K562 (cell line): ENCODE measurements at regions not wholly inside any gene's neighbourhood (a gene's known extent, or its start where the extent isn't known, plus 50 kb on each side); places are given as distances from the start of the nearest gene placed in this dataset.

Source experiments
- BRCA1 ChIP-seq, 2 experiments: fragments of 450-650 bp in 1 of 2; sonication (generic) in 1 of 2; formaldehyde crosslinking in 1 of 2; IDR thresholded peaks; 2 replicates each; pipeline versions ENCODE4 v1.5.0 to v1.6.1; 2017 to 2020; ENCODE audit warnings: mild to moderate bottlenecking in 1 of 2, missing genetic modification reagents in 1 of 2
- CBX1 ChIP-seq: sonication (generic); IDR thresholded peaks from 2 replicates; pipeline ENCODE4 v1.6.1; 2016; ENCODE audit warnings: antibody characterized with exemption, low read depth, mild to moderate bottlenecking
- DIDO1 ChIP-seq: fragments of 450-650 bp; IDR thresholded peaks from 2 replicates; pipeline ENCODE4 v1.6.1; 2016; ENCODE audit warnings: low read depth, missing biosample characterization, missing genetic modification characterization
- EHMT2 ChIP-seq: fragments of 450-650 bp; IDR thresholded peaks from 2 replicates; pipeline ENCODE4 v1.6.1; 2018; ENCODE audit warnings: antibody characterized with exemption
- HSF4 ChIP-seq: fragments of 250-450 bp; sonication (Bioruptor Pico); IDR thresholded peaks from 2 replicates; pipeline ENCODE4 v2.1.2; 2022; ENCODE audit warnings: mild to moderate bottlenecking, moderate library complexity, borderline replicate concordance
- LARP7 ChIP-seq: fragments of 450-650 bp; IDR thresholded peaks from 2 replicates; pipeline ENCODE4 v1.6.1; 2016
- MYBL2 ChIP-seq, 2 experiments: fragments of 450-650 bp in 1 of 2; sonication (generic) in 1 of 2; formaldehyde crosslinking in 1 of 2; IDR thresholded peaks; 2 replicates each; pipeline versions ENCODE4 v1.6.1 to v1.8.1; 2017 to 2022; ENCODE audit warnings: borderline replicate concordance in 1 of 2, inconsistent platforms in 1 of 2, low read depth in 1 of 2, mild to moderate bottlenecking in 1 of 2, missing genetic modification reagents in 1 of 2, moderate library complexity in 1 of 2
- NR1H2 ChIP-seq: sonication (generic); formaldehyde crosslinking; IDR thresholded peaks from 2 replicates; pipeline ENCODE4 v1.4.0; 2020; ENCODE audit warnings: mild to moderate bottlenecking, missing genetic modification reagents
- SMAD3 ChIP-seq: fragments of 450-650 bp; formaldehyde crosslinking; conservative IDR thresholded peaks from 2 replicates; pipeline ENCODE4 v1.4.0; 2020; ENCODE audit warnings: mild to moderate bottlenecking
- SNRNP70 ChIP-seq: fragments of 200-400 bp; formaldehyde crosslinking; optimal IDR thresholded peaks from 2 replicates; pipeline ENCODE3; 2017; ENCODE audit warnings: low read depth, low read length
- SOX6 ChIP-seq: fragments of 450-650 bp; IDR thresholded peaks from 2 replicates; pipeline ENCODE4 v1.6.1; 2014; ENCODE audit warnings: mild to moderate bottlenecking
- ZFP30 ChIP-seq: fragments of 250-450 bp; sonication (Bioruptor Pico); IDR thresholded peaks from 2 replicates; pipeline ENCODE4 v1.8.0; 2022; ENCODE audit warnings: moderate library complexity, mild to moderate bottlenecking, inconsistent platforms, borderline replicate concordance
- ZNF780A ChIP-seq: fragments of 250-450 bp; sonication (Bioruptor Pico); IDR thresholded peaks from 2 replicates; pipeline ENCODE4 v1.5.0; 2021; ENCODE audit warnings: mild to moderate bottlenecking
- TF ChIP-seq, protein P1 (sequence below), 2 experiments: fragments of 450-650 bp in 1 of 2; sonication (generic) in 1 of 2; formaldehyde crosslinking in 1 of 2; IDR thresholded peaks; 2 replicates each; pipeline versions ENCODE4 v1.7.1 to v1.9.0; 2016 to 2022; ENCODE audit warnings: inconsistent platforms in 1 of 2, mild to moderate bottlenecking in 1 of 2, missing genetic modification reagents in 1 of 2
- TF ChIP-seq, protein P2 (sequence below): fragments of 450-650 bp; conservative IDR thresholded peaks from 2 replicates; pipeline ENCODE4 v1.6.1; 2016; ENCODE audit warnings: missing genetic modification characterization, low read depth, mild to moderate bottlenecking, missing compliant biosample characterization, moderate library complexity
- TF ChIP-seq, protein P3 (sequence below): fragments of 450-650 bp; IDR thresholded peaks from 2 replicates; pipeline ENCODE4 v1.6.1; 2016

GRCh38 chr6:14723535-14724086 lies 522.3 kb upstream of the JARID2 start (continued):
- TF ChIP-seq, protein P1, sequence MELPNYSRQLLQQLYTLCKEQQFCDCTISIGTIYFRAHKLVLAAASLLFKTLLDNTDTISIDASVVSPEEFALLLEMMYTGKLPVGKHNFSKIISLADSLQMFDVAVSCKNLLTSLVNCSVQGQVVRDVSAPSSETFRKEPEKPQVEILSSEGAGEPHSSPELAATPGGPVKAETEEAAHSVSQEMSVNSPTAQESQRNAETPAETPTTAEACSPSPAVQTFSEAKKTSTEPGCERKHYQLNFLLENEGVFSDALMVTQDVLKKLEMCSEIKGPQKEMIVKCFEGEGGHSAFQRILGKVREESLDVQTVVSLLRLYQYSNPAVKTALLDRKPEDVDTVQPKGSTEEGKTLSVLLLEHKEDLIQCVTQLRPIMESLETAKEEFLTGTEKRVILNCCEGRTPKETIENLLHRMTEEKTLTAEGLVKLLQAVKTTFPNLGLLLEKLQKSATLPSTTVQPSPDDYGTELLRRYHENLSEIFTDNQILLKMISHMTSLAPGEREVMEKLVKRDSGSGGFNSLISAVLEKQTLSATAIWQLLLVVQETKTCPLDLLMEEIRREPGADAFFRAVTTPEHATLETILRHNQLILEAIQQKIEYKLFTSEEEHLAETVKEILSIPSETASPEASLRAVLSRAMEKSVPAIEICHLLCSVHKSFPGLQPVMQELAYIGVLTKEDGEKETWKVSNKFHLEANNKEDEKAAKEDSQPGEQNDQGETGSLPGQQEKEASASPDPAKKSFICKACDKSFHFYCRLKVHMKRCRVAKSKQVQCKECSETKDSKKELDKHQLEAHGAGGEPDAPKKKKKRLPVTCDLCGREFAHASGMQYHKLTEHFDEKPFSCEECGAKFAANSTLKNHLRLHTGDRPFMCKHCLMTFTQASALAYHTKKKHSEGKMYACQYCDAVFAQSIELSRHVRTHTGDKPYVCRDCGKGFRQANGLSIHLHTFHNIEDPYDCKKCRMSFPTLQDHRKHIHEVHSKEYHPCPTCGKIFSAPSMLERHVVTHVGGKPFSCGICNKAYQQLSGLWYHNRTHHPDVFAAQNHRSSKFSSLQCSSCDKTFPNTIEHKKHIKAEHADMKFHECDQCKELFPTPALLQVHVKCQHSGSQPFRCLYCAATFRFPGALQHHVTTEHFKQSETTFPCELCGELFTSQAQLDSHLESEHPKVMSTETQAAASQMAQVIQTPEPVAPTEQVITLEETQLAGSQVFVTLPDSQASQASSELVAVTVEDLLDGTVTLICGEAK (IDR thresholded peaks at IDR 0.05), result no peak
- TF ChIP-seq, protein P1 (CRISPR knock-in tag; IDR thresholded peaks at IDR 0.05), result no peak
- TF ChIP-seq DIDO1 (no peak), SMAD3 (CRISPR knock-in tag) (no peak), NR1H2 (CRISPR knock-in tag) (no peak), MYBL2 (IDR thresholded peaks at IDR 0.05; ENCODE audit: low read depth) (no peak), MYBL2 (CRISPR knock-in tag; IDR thresholded peaks at IDR 0.05; ENCODE audit: borderline replicate concordance) (no peak), LARP7 (peak; percentile 76; the same call in 1 of the 2 replicates), ZFP30 (no peak), BRCA1 (IDR thresholded peaks at IDR 0.05) (no peak), BRCA1 (CRISPR knock-in tag; IDR thresholded peaks at IDR 0.05) (no peak), CBX1 (no peak), EHMT2 (peak; percentile 52; the same call in 1 of the 2 replicates), HSF4 (no peak), ZNF780A (CRISPR knock-in tag) (no peak), SNRNP70 (no peak), SOX6 (no peak)
- TF ChIP-seq, protein P2, sequence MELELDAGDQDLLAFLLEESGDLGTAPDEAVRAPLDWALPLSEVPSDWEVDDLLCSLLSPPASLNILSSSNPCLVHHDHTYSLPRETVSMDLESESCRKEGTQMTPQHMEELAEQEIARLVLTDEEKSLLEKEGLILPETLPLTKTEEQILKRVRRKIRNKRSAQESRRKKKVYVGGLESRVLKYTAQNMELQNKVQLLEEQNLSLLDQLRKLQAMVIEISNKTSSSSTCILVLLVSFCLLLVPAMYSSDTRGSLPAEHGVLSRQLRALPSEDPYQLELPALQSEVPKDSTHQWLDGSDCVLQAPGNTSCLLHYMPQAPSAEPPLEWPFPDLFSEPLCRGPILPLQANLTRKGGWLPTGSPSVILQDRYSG (tag), result no peak
- TF ChIP-seq, protein P3, sequence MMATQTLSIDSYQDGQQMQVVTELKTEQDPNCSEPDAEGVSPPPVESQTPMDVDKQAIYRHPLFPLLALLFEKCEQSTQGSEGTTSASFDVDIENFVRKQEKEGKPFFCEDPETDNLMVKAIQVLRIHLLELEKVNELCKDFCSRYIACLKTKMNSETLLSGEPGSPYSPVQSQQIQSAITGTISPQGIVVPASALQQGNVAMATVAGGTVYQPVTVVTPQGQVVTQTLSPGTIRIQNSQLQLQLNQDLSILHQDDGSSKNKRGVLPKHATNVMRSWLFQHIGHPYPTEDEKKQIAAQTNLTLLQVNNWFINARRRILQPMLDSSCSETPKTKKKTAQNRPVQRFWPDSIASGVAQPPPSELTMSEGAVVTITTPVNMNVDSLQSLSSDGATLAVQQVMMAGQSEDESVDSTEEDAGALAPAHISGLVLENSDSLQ, result no peak
